ENCODE measurements at regions not wholly inside any gene's neighbourhood (a gene's known extent, or its start where the extent isn't known, plus 50 kb on each side); places are given as distances from the start of the nearest gene placed in this dataset.

DNA sequence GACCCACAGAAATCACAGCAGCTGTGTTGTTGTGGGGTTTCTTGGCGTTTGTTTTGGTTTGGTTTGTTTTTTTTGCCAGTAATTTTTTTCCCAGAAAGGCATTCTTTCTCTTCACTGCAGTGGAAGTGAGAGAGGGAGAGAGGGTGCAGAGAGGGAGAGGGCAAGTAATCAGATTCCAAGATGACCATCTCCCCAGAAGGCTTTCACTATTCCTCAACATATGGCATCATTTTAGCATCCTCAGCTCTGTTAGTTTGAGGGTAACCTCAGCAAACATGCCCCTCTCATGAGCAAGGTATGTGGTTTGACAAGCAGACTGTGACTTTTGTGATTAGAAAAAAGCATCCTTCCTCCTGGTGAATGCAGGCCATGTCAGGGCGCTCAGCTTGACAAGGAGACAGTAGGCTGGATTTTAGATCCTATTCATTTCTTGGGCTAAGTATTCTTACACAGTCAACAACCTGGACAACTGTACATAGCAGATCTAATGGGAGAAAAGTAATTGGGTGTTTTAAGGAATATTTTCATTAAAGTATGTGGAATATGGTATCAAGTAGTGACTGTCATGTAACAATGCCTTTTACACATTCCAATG lies 86.3 kb upstream of the PIK3CG start:
- TF ChIP-seq, protein P1, sequence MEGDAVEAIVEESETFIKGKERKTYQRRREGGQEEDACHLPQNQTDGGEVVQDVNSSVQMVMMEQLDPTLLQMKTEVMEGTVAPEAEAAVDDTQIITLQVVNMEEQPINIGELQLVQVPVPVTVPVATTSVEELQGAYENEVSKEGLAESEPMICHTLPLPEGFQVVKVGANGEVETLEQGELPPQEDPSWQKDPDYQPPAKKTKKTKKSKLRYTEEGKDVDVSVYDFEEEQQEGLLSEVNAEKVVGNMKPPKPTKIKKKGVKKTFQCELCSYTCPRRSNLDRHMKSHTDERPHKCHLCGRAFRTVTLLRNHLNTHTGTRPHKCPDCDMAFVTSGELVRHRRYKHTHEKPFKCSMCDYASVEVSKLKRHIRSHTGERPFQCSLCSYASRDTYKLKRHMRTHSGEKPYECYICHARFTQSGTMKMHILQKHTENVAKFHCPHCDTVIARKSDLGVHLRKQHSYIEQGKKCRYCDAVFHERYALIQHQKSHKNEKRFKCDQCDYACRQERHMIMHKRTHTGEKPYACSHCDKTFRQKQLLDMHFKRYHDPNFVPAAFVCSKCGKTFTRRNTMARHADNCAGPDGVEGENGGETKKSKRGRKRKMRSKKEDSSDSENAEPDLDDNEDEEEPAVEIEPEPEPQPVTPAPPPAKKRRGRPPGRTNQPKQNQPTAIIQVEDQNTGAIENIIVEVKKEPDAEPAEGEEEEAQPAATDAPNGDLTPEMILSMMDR (IDR thresholded peaks at IDR 0.05), result no peak
- TF ChIP-seq POLR2A (IDR thresholded peaks at IDR 0.05) (no peak), POLR2AphosphoS5 (IDR thresholded peaks at IDR 0.05) (no peak), EP300 (IDR thresholded peaks at IDR 0.05) (no peak)

Data from upper lobe of left lung (tissue), 4 donors.